IMR-90 (cell line): ENCODE measurements at regions not wholly inside any gene's neighbourhood (a gene's known extent, or its start where the extent isn't known, plus 50 kb on each side); places are given as distances from the start of the nearest gene placed in this dataset.

Experiments used
- ATAC-seq: fragments of 200-7000 bp; cut with Tn5 transposase; 2 replicates; pipeline ENCODE4 v1.9.1; 2020; ENCODE audit warnings: low read depth, mild to moderate bottlenecking, moderate library complexity
- BruUV-seq: library from RNA; stranded (reverse); fragments of 400-500 nt; replicated peaks from 2 replicates; lab custom pipeline; 2021; lab: Mats Ljungman, UMichigan
- CTCF ChIA-PET: fragments of 300-600 bp; formaldehyde crosslinking; extraction: SDS; loops from one replicate; lab custom pipeline; 2021; ENCODE audit warnings: antibody characterized with exemption; lab: Yijun Ruan, JAX
- POLR2A ChIA-PET: fragments of 300-600 bp; sonication (Branson Sonifier 250); formaldehyde crosslinking; loops from one replicate; lab custom pipeline; 2022; ENCODE audit warnings: antibody characterized with exemption; ENCODE audit not compliant: unreplicated experiment; lab: Charles Lee
- DNase-seq: peaks from one replicate; pipeline ENCODE4 v3.0.0; 2013
- H2AFZ ChIP-seq: replicated peaks from 2 replicates; pipeline ENCODE3; 2013; ENCODE audit warnings: low read length, mild to moderate bottlenecking; ENCODE audit not compliant: poor library complexity
- H2AK5ac ChIP-seq: 2 replicates; pipeline ENCODE4 v1.6.1; 2013; ENCODE audit warnings: low read depth, low read length, inconsistent platforms
- H2AK9ac ChIP-seq: replicated peaks from 2 replicates; pipeline ENCODE3; 2013; ENCODE audit warnings: mild to moderate bottlenecking, low read depth, low read length, moderate library complexity; ENCODE audit not compliant: poor library complexity
- H2BK120ac ChIP-seq: 2 replicates; pipeline ENCODE4 v1.6.1; 2013; ENCODE audit warnings: low read depth, low read length, inconsistent platforms
- H2BK15ac ChIP-seq: 3 replicates; pipeline ENCODE4 v1.6.1; 2013; ENCODE audit warnings: low read depth, low read length, inconsistent platforms
- H2BK20ac ChIP-seq: 2 replicates; pipeline ENCODE4 v1.6.1; 2013; ENCODE audit warnings: low read depth, mild to moderate bottlenecking, inconsistent platforms, low read length, moderate library complexity
- H2BK5ac ChIP-seq: 2 replicates; pipeline ENCODE4 v1.6.1; 2013; ENCODE audit warnings: mild to moderate bottlenecking, low read depth, low read length, inconsistent platforms; ENCODE audit not compliant: poor library complexity, severe bottlenecking
- H3K14ac ChIP-seq: replicated peaks from 2 replicates; pipeline ENCODE4 v1.6.1; 2013; ENCODE audit warnings: low read depth, low read length, inconsistent platforms
- H3K18ac ChIP-seq: 2 replicates; pipeline ENCODE4 v1.6.1; 2013; ENCODE audit warnings: low read depth, low read length, control low read depth
- H3K23ac ChIP-seq: 2 replicates; pipeline ENCODE4 v1.6.1; 2013; ENCODE audit warnings: low read depth, low read length, inconsistent platforms
- H3K27ac ChIP-seq: 2 replicates; pipeline ENCODE4 v1.5.1; 2013; ENCODE audit warnings: mild to moderate bottlenecking, control low read depth, low read length; ENCODE audit not compliant: insufficient read depth
- H3K27me3 ChIP-seq: 2 replicates; pipeline ENCODE4 v1.6.1; 2013; ENCODE audit warnings: low read length; ENCODE audit not compliant: control insufficient read depth, insufficient read depth
- H3K36me3 ChIP-seq: 2 replicates; pipeline ENCODE4 v1.6.1; 2013; ENCODE audit warnings: low read length, mixed read lengths; ENCODE audit not compliant: control insufficient read depth, insufficient read depth
- H3K4ac ChIP-seq: 2 replicates; pipeline ENCODE4 v1.6.1; 2013; ENCODE audit warnings: low read depth, low read length, inconsistent platforms
- H3K4me1 ChIP-seq: 2 replicates; pipeline ENCODE4 v1.6.1; 2013; ENCODE audit warnings: low read length, mixed read lengths; ENCODE audit not compliant: control insufficient read depth, insufficient read depth
- H3K4me2 ChIP-seq: 2 replicates; pipeline ENCODE4 v1.6.1; 2013; ENCODE audit warnings: low read depth, mild to moderate bottlenecking, control low read depth, low read length, moderate library complexity
- H3K4me3 ChIP-seq: 2 replicates; pipeline ENCODE4 v1.5.1; 2013; ENCODE audit warnings: low read depth, mild to moderate bottlenecking, control low read depth, low read length, moderate library complexity; ENCODE audit not compliant: insufficient read depth
- H3K56ac ChIP-seq: 2 replicates; pipeline ENCODE4 v1.6.1; 2013; ENCODE audit warnings: low read length, inconsistent platforms; ENCODE audit not compliant: insufficient read depth; ENCODE audit errors: extremely low read depth
- H3K79me1 ChIP-seq, 2 experiments: 2 replicates each; pipeline ENCODE4 v1.6.1; 2013; ENCODE audit warnings: low read length in 2 of 2, inconsistent platforms in 1 of 2, low read depth in 1 of 2
- H3K9ac ChIP-seq: 2 replicates; pipeline ENCODE4 v1.6.1; 2013; ENCODE audit warnings: low read depth, low read length, control low read depth
- H3K9me1 ChIP-seq: 2 replicates; pipeline ENCODE4 v1.6.1; 2013; ENCODE audit warnings: low read length, inconsistent platforms; ENCODE audit not compliant: insufficient read depth
- H3K9me3 ChIP-seq: 2 replicates; pipeline ENCODE4 v1.6.1; 2013; ENCODE audit warnings: low read length; ENCODE audit not compliant: control insufficient read depth, insufficient read depth
- H4K20me1 ChIP-seq: 2 replicates; pipeline ENCODE4 v1.6.1; 2013; ENCODE audit warnings: low read length, inconsistent platforms; ENCODE audit not compliant: insufficient read depth
- H4K5ac ChIP-seq: 2 replicates; pipeline ENCODE4 v1.6.1; 2013; ENCODE audit warnings: mild to moderate bottlenecking, low read depth, low read length, control low read depth
- H4K8ac ChIP-seq, 2 experiments: 2 replicates each; pipeline ENCODE4 v1.6.1; 2013; ENCODE audit warnings: low read depth in 2 of 2, low read length in 2 of 2, control low read depth in 1 of 2, inconsistent platforms in 1 of 2
- H4K91ac ChIP-seq: 2 replicates; pipeline ENCODE4 v1.6.1; 2013; ENCODE audit warnings: low read depth, low read length, inconsistent platforms; ENCODE audit not compliant: insufficient read depth
- CHD1 ChIP-seq: IDR thresholded peaks from 2 replicates; pipeline ENCODE4 v1.6.1; 2012; ENCODE audit warnings: low read depth, low read length, improper control_type of control experiment
- RCOR1 ChIP-seq: IDR thresholded peaks from 2 replicates; pipeline ENCODE4 v1.6.1; 2012; ENCODE audit warnings: mild to moderate bottlenecking, low read length, improper control_type of control experiment; ENCODE audit not compliant: insufficient replicate concordance
- dilution Hi-C: fragments of 300-500 bp; cut with HindIII; formaldehyde crosslinking; loops from one replicate; pipeline ENCODE4 v1.14.3; 2018; ENCODE audit warnings: low sequenced_read_pairs; ENCODE audit not compliant: unreplicated experiment
- in situ Hi-C: fragments of 300-500 bp; cut with MboI; formaldehyde crosslinking; loops from 3 replicates; pipeline ENCODE4 v1.14.3; 2019; ENCODE audit warnings: low sequenced_read_pairs, inconsistent platforms, mixed read lengths
- intact Hi-C: fragments of 100-400 bp; cut with micrococcal nuclease; formaldehyde crosslinking; loops from 2 replicates; pipeline ENCODE4 v1.10.0; 2022
- TF ChIP-seq, protein P1 (sequence below): conservative IDR thresholded peaks from 2 replicates; pipeline ENCODE4 v1.5.1; 2012; ENCODE audit warnings: mild to moderate bottlenecking, low read depth, low read length, improper control_type of control experiment

GRCh38 chr5:123287881-123288280, 135.3 kb downstream of the CEP120 start:
- H3K23ac ChIP-seq: no peak overlapping the region
- no TSS peak for BruUV-seq
- CTCF ChIA-PET: no interaction called here
- H4K20me1 ChIP-seq: no peaks in the 10 kb centered on the region
- H3K4me3 ChIP-seq: no peak overlapping the region
- dilution Hi-C loops: no loop called here
- H2BK20ac ChIP-seq: no peak overlapping the region
- DNase-seq (no peak), ATAC-seq (no peak)
- no peaks in the 10 kb centered on the region for H3K4me1 ChIP-seq
- POLR2A ChIA-PET: no interaction called here
- H2AK5ac ChIP-seq: no peak overlapping the region
- intact Hi-C loops: loop anchor here (5.0 kb wide), 1 partner anchor 166 kb away; no protein-coding TSS in a partner anchor
- no peak overlapping the region for H2AFZ ChIP-seq
- no peak overlapping the region for H4K8ac ChIP-seq
- H3K9me3 ChIP-seq: no peaks in the 10 kb centered on the region
- H3K18ac ChIP-seq: no peak overlapping the region
- no peak overlapping the region for H2AK9ac ChIP-seq
- H3K14ac ChIP-seq: no peak overlapping the region
- H3K27ac ChIP-seq: no peak overlapping the region
- H2BK120ac ChIP-seq: no peak overlapping the region
- H3K4ac ChIP-seq: no peak overlapping the region
- H2BK5ac ChIP-seq: no peak overlapping the region
- peaks cover 1% of the 10 kb centered on the region for H3K27me3 ChIP-seq
- no peak overlapping the region for H2BK15ac ChIP-seq
- H3K36me3 ChIP-seq: no peaks in the 10 kb centered on the region
- H3K56ac ChIP-seq: no peak overlapping the region
- H3K9me1 ChIP-seq: no peaks in the 10 kb centered on the region
- H3K9ac ChIP-seq: no peak overlapping the region
- no peaks in the 10 kb centered on the region for H3K79me1 ChIP-seq
- no peak overlapping the region for H4K5ac ChIP-seq
- H4K91ac ChIP-seq: no peak overlapping the region
- TF ChIP-seq, protein P1, sequence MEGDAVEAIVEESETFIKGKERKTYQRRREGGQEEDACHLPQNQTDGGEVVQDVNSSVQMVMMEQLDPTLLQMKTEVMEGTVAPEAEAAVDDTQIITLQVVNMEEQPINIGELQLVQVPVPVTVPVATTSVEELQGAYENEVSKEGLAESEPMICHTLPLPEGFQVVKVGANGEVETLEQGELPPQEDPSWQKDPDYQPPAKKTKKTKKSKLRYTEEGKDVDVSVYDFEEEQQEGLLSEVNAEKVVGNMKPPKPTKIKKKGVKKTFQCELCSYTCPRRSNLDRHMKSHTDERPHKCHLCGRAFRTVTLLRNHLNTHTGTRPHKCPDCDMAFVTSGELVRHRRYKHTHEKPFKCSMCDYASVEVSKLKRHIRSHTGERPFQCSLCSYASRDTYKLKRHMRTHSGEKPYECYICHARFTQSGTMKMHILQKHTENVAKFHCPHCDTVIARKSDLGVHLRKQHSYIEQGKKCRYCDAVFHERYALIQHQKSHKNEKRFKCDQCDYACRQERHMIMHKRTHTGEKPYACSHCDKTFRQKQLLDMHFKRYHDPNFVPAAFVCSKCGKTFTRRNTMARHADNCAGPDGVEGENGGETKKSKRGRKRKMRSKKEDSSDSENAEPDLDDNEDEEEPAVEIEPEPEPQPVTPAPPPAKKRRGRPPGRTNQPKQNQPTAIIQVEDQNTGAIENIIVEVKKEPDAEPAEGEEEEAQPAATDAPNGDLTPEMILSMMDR: no peak
- TF ChIP-seq CHD1 (no peak), RCOR1 (no peak)
- in situ Hi-C loops: no loop called here
- H3K4me2 ChIP-seq: no peak overlapping the region
